ENCODE measurements at regions not wholly inside any gene's neighbourhood (a gene's known extent, or its start where the extent isn't known, plus 50 kb on each side); places are given as distances from the start of the nearest gene placed in this dataset.

DNA sequence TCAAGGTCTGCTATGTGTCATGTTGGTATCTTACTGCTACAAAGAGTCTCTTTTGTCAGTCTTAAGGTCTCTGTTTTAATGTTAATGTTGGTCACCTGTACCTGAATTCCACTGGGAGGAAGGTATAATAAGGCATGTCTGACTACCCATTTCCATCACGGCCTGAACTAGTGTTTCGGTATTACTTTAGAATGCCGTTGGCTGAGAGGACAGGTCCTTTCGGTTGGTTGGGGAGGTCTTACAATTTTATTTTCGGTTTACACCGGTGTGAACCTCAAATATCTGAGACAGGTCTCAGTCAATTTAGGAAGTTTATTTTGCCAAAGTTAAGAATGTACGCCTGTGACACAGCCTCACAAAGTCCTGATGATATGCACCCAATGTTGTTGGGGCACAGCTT is 154.9 kb upstream of the ABCA1 start:
- POLR2A ChIA-PET, result no interaction called here
- no peak for DNase-seq (ENCODE audit: extremely low spot score)
- CTCF ChIA-PET, result no interaction called here
- TF ChIP-seq, protein P1, sequence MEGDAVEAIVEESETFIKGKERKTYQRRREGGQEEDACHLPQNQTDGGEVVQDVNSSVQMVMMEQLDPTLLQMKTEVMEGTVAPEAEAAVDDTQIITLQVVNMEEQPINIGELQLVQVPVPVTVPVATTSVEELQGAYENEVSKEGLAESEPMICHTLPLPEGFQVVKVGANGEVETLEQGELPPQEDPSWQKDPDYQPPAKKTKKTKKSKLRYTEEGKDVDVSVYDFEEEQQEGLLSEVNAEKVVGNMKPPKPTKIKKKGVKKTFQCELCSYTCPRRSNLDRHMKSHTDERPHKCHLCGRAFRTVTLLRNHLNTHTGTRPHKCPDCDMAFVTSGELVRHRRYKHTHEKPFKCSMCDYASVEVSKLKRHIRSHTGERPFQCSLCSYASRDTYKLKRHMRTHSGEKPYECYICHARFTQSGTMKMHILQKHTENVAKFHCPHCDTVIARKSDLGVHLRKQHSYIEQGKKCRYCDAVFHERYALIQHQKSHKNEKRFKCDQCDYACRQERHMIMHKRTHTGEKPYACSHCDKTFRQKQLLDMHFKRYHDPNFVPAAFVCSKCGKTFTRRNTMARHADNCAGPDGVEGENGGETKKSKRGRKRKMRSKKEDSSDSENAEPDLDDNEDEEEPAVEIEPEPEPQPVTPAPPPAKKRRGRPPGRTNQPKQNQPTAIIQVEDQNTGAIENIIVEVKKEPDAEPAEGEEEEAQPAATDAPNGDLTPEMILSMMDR (IDR thresholded peaks at IDR 0.05; ENCODE audit: control extremely low read depth, extremely low read depth, low read depth, missing control alignments), result no peak

DNA sequence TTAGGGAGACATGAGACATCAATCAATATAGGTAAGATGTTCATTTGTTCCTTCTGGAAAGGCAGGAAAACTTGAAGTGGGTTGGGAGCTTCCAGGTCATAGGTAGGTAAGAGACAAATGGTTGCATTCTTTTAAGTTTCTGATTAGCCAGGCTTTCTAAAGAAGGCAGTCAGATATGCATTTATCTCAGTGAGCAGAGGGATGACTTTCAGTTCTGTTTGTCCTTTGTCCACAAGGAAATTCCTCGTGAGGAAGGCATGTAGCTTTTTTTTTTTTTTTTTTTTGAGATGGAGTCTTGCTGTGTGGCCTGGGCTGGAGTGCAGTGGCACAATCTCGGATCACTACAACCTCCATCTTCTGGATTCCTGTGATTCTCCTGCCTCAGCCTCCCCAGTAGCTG is 155.3 kb upstream of the ABCA1 start:
- TF ChIP-seq, protein P1 (IDR thresholded peaks at IDR 0.05; ENCODE audit: control extremely low read depth, extremely low read depth, low read depth, missing control alignments), result no peak
- POLR2A ChIA-PET, result no interaction called here
- no peak for DNase-seq (ENCODE audit: extremely low spot score)
- CTCF ChIA-PET, result interaction anchor here (0.8 kb wide), 1 partner anchor 10 kb away, joined by 3 read pairs; no protein-coding TSS in a partner anchor

DNA sequence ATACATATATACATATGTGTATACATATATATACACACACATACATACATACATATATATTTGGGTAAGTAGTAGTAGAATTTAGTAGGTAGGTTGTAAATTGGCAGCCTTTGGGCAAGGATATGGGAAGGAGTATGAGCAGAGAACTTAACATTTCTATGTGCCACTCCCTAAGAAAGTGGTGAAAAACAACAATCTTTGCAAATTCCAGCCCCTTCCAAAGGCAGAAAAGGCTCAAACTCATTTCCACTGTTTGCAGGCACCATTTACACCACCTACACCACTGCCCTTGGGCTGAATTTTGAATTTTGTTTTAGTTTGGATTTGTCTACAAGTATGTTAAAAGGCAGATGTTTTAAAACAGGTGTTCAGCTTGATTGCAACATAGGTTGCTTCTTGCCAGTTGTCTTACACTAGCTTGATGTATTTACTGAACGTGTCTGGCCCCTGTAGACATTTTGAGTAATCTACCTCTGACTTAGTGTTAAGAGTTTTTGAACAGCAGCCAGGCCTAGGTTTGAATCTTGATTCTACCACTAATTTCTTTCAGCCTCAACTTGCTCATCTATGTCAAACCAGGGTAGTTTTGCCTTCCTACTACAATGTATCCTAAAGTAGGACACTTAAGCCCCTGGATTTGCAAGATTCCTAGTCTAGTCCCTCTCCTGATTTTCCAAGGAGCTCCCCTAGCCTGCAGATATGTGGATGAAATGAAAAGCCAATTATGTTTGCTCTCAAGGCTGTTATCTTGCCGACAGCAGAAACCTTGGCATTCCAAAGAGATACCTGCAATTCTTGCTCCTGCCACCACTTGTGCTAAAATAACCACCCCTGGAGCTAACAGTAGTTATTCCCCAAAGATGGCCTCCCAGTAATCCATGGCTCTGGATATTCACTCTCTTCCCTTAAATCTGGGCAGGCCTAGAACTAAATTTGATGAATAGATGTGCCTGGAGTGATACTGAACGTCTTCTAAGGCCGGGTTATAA is 156.2 kb upstream of the SLC44A1 start:
- no peak for DNase-seq (ENCODE audit: extremely low spot score)
- TF ChIP-seq, protein P1 (IDR thresholded peaks at IDR 0.05; ENCODE audit: control extremely low read depth, extremely low read depth, low read depth, missing control alignments), result no peak
- ChIA-PET CTCF (no interaction called here), POLR2A (no interaction called here)

DNA sequence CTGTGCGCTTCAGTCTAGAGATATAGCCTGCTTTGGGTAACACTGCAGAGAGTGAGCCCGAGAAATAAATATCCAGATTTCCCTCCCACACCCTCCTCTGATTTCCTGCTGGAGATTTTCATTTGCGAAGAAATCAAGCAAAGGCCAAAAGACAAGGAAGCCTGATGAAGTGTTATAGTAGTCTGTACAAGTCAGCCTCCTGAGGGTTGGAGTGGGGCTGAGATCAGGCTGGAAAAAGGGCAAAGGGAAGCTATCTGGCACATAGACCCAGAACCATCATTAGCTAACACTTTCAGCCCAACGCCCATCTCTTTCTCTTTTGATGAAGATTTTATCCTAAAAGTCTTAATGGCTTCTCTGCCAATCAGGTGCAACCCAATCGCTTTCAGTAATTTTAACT is 154.6 kb upstream of the SLC44A1 start:
- ChIA-PET POLR2A (no interaction called here), CTCF (no interaction called here)
- no peak for DNase-seq (ENCODE audit: extremely low spot score)
- TF ChIP-seq, protein P1 (IDR thresholded peaks at IDR 0.05; ENCODE audit: control extremely low read depth, extremely low read depth, low read depth, missing control alignments), result no peak

DNA sequence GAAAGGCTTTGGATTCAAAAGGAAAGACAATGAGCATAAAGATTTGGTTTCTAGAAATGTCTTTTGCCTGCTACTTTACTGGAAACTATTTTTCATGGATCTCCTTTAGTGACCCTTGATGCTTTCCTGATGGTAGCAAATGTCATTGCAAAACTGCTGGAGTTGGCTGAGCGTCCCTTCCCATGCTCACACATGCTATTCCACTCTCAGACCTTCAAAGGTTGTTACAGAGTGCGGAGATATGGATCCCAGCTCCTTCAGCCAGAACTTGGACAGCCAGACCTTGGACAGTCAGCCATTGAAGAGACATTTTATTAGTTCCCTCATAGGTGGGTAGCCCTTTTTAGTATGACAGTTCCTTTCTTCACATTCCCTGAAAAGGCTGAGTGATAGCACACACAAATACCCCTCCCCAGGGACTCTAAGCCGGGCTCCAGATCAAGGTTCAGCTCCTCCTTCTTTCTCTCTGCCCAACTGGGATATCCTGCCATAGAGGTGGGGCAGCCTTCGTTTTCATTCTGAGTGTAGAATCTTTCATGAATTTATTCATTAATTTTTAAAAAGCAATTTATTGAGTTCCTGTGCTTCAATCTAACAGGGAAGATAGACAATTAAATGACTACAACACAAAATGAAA is 153.3 kb upstream of the SLC44A1 start:
- TF ChIP-seq, protein P1 (IDR thresholded peaks at IDR 0.05; ENCODE audit: control extremely low read depth, extremely low read depth, low read depth, missing control alignments), result no peak
- ChIA-PET POLR2A (no interaction called here), CTCF (no interaction called here)
- DNase-seq (ENCODE audit: extremely low spot score), result no peak

DNA sequence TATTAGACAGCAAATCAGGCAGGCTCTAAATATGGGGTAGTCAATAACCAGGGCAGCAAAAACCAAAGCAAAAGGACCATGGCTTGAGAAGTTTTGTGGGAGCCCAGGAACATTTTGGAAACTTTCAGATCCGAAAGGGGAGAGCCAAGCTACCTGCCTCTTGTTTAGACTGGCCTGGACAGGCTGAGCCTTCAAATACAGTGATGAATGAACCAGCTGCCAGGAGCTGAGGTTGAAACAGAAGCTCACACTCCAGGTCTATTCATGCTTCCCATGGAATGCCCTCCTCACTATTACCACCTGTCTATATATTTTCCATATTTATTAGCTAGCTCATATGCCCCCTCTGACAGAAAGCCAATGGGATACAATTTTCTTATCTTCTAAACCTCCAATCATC is 150.8 kb upstream of the SLC44A1 start:
- TF ChIP-seq, protein P1 (IDR thresholded peaks at IDR 0.05; ENCODE audit: control extremely low read depth, extremely low read depth, low read depth, missing control alignments), result no peak
- CTCF ChIA-PET, result interaction anchor here (0.9 to 1.3 kb wide), 4 partner anchors 10 to 23 kb away, joined by 3 to 4 read pairs (median 3); no protein-coding TSS in a partner anchor
- POLR2A ChIA-PET, result no interaction called here
- DNase-seq (ENCODE audit: extremely low spot score), result no peak

Measured in GM10248 (cell line).